AG04450 (cell line): ENCODE measurements at regions not wholly inside any gene's neighbourhood (a gene's known extent, or its start where the extent isn't known, plus 50 kb on each side); places are given as distances from the start of the nearest gene placed in this dataset.

Experiments
- CTCF ChIA-PET: fragments of 300-600, 350-600 bp; formaldehyde crosslinking; extraction: SDS; loops from one replicate; lab custom pipeline; 2022; ENCODE audit warnings: antibody characterized with exemption, inconsistent platforms; lab: Charles Lee
- POLR2A ChIA-PET: fragments of 350-600 bp; formaldehyde crosslinking; extraction: SDS; loops from one replicate; lab custom pipeline; 2021; ENCODE audit warnings: antibody characterized with exemption, inconsistent platforms; lab: Yijun Ruan, JAX
- DNase-seq: peaks from one replicate; pipeline ENCODE4 v3.0.0-alpha.2; 2011; ENCODE audit warnings: low read depth, low spot score
- H3K27ac ChIP-seq: one replicate; pipeline ENCODE4 v1.5.1; 2012; ENCODE audit warnings: low read depth, low read length, control low read depth
- H3K27me3 ChIP-seq: one replicate; pipeline ENCODE4 v1.6.0; 2012; ENCODE audit warnings: low read length; ENCODE audit not compliant: control insufficient read depth, insufficient read depth
- H3K4me3 ChIP-seq: 2 replicates; pipeline ENCODE4 v1.5.1; 2011; ENCODE audit warnings: mild to moderate bottlenecking, low read depth, low read length, control low read depth
- H3K9me3 ChIP-seq: 2 replicates; pipeline ENCODE4 v1.5.1; 2012; ENCODE audit warnings: low read length; ENCODE audit not compliant: control insufficient read depth, insufficient read depth
- TF ChIP-seq, protein P1 (sequence below): IDR thresholded peaks from 2 replicates; pipeline ENCODE4 v1.5.1; 2011; ENCODE audit warnings: low read depth, low read length, control low read depth, inconsistent platforms

DNA sequence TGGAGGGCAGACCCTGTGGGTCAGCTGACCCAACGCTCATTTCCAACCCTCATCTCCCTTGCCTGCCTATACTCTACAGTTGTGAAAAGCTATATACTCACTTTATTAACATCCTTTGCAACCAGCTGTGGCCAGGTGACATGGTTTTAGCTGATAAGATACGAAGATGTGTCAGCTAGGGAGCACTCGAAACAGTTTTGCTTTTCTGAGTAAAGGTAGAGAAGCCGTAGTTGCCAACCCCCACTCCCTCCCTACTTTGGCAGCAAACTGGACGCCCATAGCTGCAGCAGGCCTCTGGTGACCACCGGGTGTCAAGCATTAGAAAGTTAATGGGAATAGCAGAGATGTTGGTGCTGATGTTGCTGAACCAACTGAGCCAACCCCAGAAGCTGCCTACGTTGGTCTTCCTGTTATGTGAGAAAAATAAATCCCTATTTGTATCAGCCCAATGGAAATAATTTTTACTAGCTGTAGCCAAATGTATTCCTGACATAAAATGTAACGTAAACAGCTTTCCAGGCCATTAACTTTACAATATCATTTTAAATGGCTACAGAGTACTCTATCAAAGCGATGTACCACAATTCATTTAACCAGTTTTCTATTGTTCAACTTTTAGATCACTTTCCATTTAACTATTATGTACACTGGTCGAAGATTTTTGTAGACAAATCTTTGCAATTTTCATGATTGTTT lies 98.5 kb upstream of the TMCC3 start:
- POLR2A ChIA-PET: no interaction called here
- Histone ChIP-seq H3K4me3 (no peak overlapping the region), H3K27ac (no peak overlapping the region), H3K27me3 (peaks cover 23% of the 10 kb centered on the region), H3K9me3 (no peaks in the 10 kb centered on the region)
- CTCF ChIA-PET: no interaction called here
- no peak for DNase-seq
- TF ChIP-seq, protein P1, sequence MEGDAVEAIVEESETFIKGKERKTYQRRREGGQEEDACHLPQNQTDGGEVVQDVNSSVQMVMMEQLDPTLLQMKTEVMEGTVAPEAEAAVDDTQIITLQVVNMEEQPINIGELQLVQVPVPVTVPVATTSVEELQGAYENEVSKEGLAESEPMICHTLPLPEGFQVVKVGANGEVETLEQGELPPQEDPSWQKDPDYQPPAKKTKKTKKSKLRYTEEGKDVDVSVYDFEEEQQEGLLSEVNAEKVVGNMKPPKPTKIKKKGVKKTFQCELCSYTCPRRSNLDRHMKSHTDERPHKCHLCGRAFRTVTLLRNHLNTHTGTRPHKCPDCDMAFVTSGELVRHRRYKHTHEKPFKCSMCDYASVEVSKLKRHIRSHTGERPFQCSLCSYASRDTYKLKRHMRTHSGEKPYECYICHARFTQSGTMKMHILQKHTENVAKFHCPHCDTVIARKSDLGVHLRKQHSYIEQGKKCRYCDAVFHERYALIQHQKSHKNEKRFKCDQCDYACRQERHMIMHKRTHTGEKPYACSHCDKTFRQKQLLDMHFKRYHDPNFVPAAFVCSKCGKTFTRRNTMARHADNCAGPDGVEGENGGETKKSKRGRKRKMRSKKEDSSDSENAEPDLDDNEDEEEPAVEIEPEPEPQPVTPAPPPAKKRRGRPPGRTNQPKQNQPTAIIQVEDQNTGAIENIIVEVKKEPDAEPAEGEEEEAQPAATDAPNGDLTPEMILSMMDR: no peak

DNA sequence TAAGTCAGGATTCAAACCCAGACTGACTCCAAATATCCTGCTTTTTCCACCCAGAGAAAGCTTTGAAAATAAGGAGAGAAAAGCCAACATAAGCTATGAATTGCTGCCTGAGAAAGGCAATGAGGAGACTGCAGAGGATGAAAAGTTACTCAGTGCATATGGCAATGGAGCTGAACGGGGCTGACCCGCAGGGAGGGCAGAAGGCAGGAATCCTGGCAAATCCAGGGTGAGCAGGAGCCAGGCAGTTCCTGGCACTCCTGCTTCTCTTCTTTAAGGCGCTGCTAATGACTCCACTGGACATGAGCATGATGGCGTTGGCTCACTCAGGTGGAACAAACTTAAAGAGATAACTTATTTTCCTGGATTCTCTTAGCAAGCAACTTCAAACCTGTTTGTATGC lies 95.2 kb upstream of the TMCC3 start:
- Histone ChIP-seq H3K9me3 (no peaks in the 10 kb centered on the region), H3K4me3 (no peak overlapping the region), H3K27ac (no peak overlapping the region), H3K27me3 (peaks cover 9% of the 10 kb centered on the region)
- ChIA-PET POLR2A (no interaction called here), CTCF (no interaction called here)
- DNase-seq: no peak
- TF ChIP-seq, protein P1: no peak

DNA sequence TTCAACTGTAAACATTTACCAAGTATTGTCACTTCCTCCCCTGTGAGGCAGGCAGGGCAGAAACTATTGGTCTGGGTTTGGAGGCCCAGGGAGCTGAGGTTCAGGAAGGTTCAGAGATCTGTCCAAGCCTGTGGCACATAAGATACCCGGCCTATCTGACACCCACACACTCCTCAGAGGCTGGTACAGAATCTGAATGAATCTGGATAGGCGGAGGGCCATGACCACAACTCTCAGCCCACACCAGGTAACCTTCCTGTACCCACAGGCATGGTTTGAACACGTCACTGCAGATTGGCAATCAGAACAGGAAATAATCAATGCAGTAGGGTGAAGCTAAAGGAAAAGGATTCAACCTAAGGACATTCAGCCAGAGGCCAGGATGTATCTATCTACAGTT lies 92.8 kb upstream of the TMCC3 start:
- ChIA-PET POLR2A (interaction anchor here (0.7 kb wide), 1 partner anchor 258 kb away, joined by 4 read pairs; no protein-coding TSS in a partner anchor), CTCF (no interaction called here)
- Histone ChIP-seq H3K27ac (no peak overlapping the region), H3K27me3 (peaks cover 4% of the 10 kb centered on the region), H3K9me3 (no peaks in the 10 kb centered on the region), H3K4me3 (no peak overlapping the region)
- no peak for DNase-seq
- TF ChIP-seq, protein P1: no peak

DNA sequence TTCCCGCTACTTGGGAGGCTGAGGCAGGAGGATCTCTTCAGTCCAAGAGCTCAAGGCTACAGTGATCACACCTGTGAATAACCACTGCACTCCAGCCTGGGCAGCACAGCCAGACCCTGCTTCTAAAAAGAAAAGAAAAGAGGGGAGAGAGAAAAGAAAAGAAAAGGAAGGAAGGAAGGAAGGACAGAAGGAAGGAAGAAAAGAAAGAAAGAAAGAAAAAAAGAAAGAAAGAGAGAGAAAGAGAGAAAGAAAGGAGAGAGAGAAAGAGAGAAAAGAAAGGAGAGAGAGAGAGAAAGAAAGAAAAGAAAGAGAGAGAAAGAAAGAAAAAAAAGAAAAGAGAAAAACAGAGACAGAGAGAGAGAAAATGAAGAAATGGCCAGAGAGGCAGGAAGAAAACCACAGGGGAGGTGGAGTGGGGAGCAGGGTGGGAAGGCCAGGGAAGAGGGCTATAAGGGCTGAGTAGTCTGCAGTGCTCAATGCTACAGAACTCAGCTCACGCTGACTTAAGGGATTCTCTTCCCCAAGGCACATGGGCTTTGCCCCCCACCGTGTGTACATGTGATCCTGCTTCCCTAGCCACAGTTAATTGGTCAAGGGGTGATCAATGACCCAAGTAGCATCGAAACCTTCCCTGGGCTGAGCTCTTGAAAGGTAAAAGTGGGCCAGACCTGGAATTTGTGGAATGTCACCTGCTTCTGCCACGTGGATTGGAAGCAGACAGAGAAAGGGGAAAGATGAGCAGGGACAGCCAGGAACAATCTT lies 90.4 kb upstream of the TMCC3 start:
- peaks cover 7% of the 10 kb centered on the region for H3K27me3 ChIP-seq
- DNase-seq: no peak
- ChIA-PET CTCF (no interaction called here), POLR2A (no interaction called here)
- H3K4me3 ChIP-seq: no peak overlapping the region
- H3K27ac ChIP-seq: no peak overlapping the region
- H3K9me3 ChIP-seq: no peaks in the 10 kb centered on the region
- TF ChIP-seq, protein P1: no peak

DNA sequence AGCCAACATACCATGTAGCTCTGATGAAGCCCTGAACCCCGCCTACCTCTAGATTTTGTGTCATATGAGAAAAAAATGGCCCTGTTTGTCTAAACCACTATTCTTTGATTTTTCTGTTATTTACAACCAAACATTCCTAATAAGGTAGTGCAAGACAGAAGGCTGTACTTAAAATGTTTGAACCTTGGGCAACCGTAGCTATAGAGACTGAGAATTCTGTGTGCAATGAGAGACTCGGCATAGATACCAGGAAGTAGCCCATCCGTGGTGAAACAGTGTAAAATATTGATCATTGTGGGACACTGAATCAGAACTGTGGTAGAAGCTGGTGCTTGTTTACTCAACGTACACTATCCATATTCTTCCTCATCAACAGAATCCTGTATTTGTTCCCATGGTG lies 86.5 kb upstream of the TMCC3 start:
- Histone ChIP-seq H3K4me3 (no peak overlapping the region), H3K27ac (no peak overlapping the region), H3K27me3 (peaks cover 11% of the 10 kb centered on the region), H3K9me3 (no peaks in the 10 kb centered on the region)
- ChIA-PET POLR2A (no interaction called here), CTCF (interaction anchor here (0.6 kb wide), 1 partner anchor 68 kb away, joined by 8 read pairs; no protein-coding TSS in a partner anchor)
- DNase-seq: no peak
- TF ChIP-seq, protein P1: no peak
